Hepatocyte (in vitro differentiated cells): ENCODE measurements at regions not wholly inside any gene's neighbourhood (a gene's known extent, or its start where the extent isn't known, plus 50 kb on each side); places are given as distances from the start of the nearest gene placed in this dataset.

Source experiments
- DNase-seq: peaks from one replicate; pipeline ENCODE4 v3.0.0-alpha.2; 2016; ENCODE audit warnings: low spot score
- H2AFZ ChIP-seq: fragments of 200-600 bp; sonication (generic); 2 replicates; pipeline ENCODE4 v1.6.0; 2016; ENCODE audit warnings: antibody characterized with exemption, mild to moderate bottlenecking
- H3K27ac ChIP-seq: fragments of 200-600 bp; sonication (generic); 2 replicates; pipeline ENCODE4 v1.5.1; 2016; ENCODE audit warnings: mild to moderate bottlenecking
- H3K27me3 ChIP-seq: fragments of 200-600 bp; sonication (generic); 2 replicates; pipeline ENCODE4 v1.6.1; 2016
- H3K36me3 ChIP-seq: fragments of 200-600 bp; sonication (generic); replicated peaks from 2 replicates; pipeline ENCODE4 v1.5.1; 2016; ENCODE audit warnings: low read depth; ENCODE audit not compliant: insufficient read depth
- H3K4me1 ChIP-seq: fragments of 200-600 bp; sonication (generic); 2 replicates; pipeline ENCODE4 v1.5.1; 2016; ENCODE audit warnings: mild to moderate bottlenecking, moderate library complexity; ENCODE audit not compliant: insufficient read depth
- H3K4me2 ChIP-seq: fragments of 200-600 bp; sonication (generic); 2 replicates; pipeline ENCODE4 v1.6.0; 2016
- H3K4me3 ChIP-seq: fragments of 200-600 bp; sonication (generic); 2 replicates; pipeline ENCODE4 v1.5.1; 2016; ENCODE audit warnings: mild to moderate bottlenecking
- H3K79me2 ChIP-seq: fragments of 200-600 bp; sonication (generic); 2 replicates; pipeline ENCODE4 v1.6.0; 2017; ENCODE audit warnings: mild to moderate bottlenecking
- H3K9me2 ChIP-seq: fragments of 200-600 bp; sonication (generic); replicated peaks from 2 replicates; pipeline ENCODE4 v1.6.0; 2017; ENCODE audit warnings: mild to moderate bottlenecking; ENCODE audit not compliant: insufficient read depth
- H3K9me3 ChIP-seq: fragments of 200-600 bp; sonication (generic); 2 replicates; pipeline ENCODE4 v1.5.1; 2016; ENCODE audit warnings: low read depth, mild to moderate bottlenecking
- H4K20me1 ChIP-seq: fragments of 200-600 bp; sonication (generic); 2 replicates; pipeline ENCODE4 v1.6.0; 2016; ENCODE audit warnings: mild to moderate bottlenecking; ENCODE audit not compliant: insufficient read depth, poor library complexity, severe bottlenecking
- CTCF ChIP-seq: fragments of 200-600 bp; sonication (generic); IDR thresholded peaks from 2 replicates; pipeline ENCODE4 v1.5.1; 2016; ENCODE audit warnings: antibody characterized with exemption, mild to moderate bottlenecking; ENCODE audit not compliant: poor library complexity
- EZH2 ChIP-seq: fragments of 200-600 bp; sonication (generic); IDR thresholded peaks from 2 replicates; pipeline ENCODE4 v1.6.1; 2016; ENCODE audit warnings: antibody characterized with exemption, mild to moderate bottlenecking, borderline replicate concordance
- EZH2phosphoT487 ChIP-seq: fragments of 200-600 bp; sonication (generic); IDR thresholded peaks from one replicate; pipeline ENCODE4 v1.6.1; 2018; ENCODE audit warnings: antibody characterized with exemption, mild to moderate bottlenecking, low read depth, moderate library complexity; ENCODE audit not compliant: unreplicated experiment, severe bottlenecking
- WGBS: methylation state at CpG from one replicate; pipeline ENCODE4 v1.1.6; 2016; ENCODE audit warnings: low lambda C conversion rate; ENCODE audit errors: missing lambda C conversion rate; 5-methylcytosine and 5-hydroxymethylcytosine counted together

- no peaks in the 10 kb centered on the region for H4K20me1 ChIP-seq
- H3K4me3 ChIP-seq, result no peak overlapping the region
- DNase-seq, result no peak
- peaks cover 5% of the 10 kb centered on the region for H3K4me1 ChIP-seq
- no peaks in the 10 kb centered on the region for H3K36me3 ChIP-seq
- TF ChIP-seq EZH2 (no peak), EZH2phosphoT487 (no peak), CTCF (no peak)
- no peaks in the 10 kb centered on the region for H3K9me2 ChIP-seq
- H3K9me3 ChIP-seq, result no peaks in the 10 kb centered on the region
- H3K27ac ChIP-seq, result no peak overlapping the region
- no peak overlapping the region for H2AFZ ChIP-seq
- WGBS, result 76% methylated on average over 4 of the region's 4 CpGs
- no peaks in the 10 kb centered on the region for H3K27me3 ChIP-seq
- no peak overlapping the region for H3K4me2 ChIP-seq
- no peaks in the 10 kb centered on the region for H3K79me2 ChIP-seq
These were observed 296.4 kb downstream of the FOXG1 start for GRCh38 chr14:29062976-29063375.

GRCh38 chr14:29064305-29064900, 297.8 kb downstream of the FOXG1 start:
- Histone ChIP-seq H3K9me2 (no peaks in the 10 kb centered on the region), H3K36me3 (no peaks in the 10 kb centered on the region), H4K20me1 (no peaks in the 10 kb centered on the region), H3K4me3 (no peak overlapping the region), H3K27ac (no peak overlapping the region), H3K27me3 (no peaks in the 10 kb centered on the region), H3K79me2 (no peaks in the 10 kb centered on the region), H2AFZ (no peak overlapping the region), H3K4me2 (no peak overlapping the region), H3K9me3 (no peaks in the 10 kb centered on the region), H3K4me1 (peaks cover 5% of the 10 kb centered on the region)
- WGBS, result 50% methylated on average over 3 of the region's 3 CpGs
- peak; percentile 39 for DNase-seq
- TF ChIP-seq EZH2phosphoT487 (no peak), CTCF (no peak), EZH2 (no peak)

GRCh38 chr14:29069228-29069627, 302.6 kb downstream of the FOXG1 start:
- peaks cover 5% of the 10 kb centered on the region for H3K4me1 ChIP-seq
- no peak overlapping the region for H2AFZ ChIP-seq
- H3K36me3 ChIP-seq, result no peaks in the 10 kb centered on the region
- TF ChIP-seq CTCF (no peak), EZH2phosphoT487 (no peak), EZH2 (no peak)
- H3K9me2 ChIP-seq, result no peaks in the 10 kb centered on the region
- DNase-seq, result no peak
- H3K27ac ChIP-seq, result no peak overlapping the region
- no peak overlapping the region for H3K4me2 ChIP-seq
- 75% methylated on average over 1 of the region's 1 CpG for WGBS
- no peaks in the 10 kb centered on the region for H3K27me3 ChIP-seq
- H3K4me3 ChIP-seq, result no peak overlapping the region
- H3K9me3 ChIP-seq, result no peaks in the 10 kb centered on the region
- H3K79me2 ChIP-seq, result no peaks in the 10 kb centered on the region
- no peaks in the 10 kb centered on the region for H4K20me1 ChIP-seq

GRCh38 chr14:29075761-29076160, 309.2 kb downstream of the FOXG1 start:
- Histone ChIP-seq H3K36me3 (no peaks in the 10 kb centered on the region), H3K27me3 (no peaks in the 10 kb centered on the region), H3K9me2 (no peaks in the 10 kb centered on the region), H3K4me3 (no peak overlapping the region), H3K4me2 (no peak overlapping the region), H3K9me3 (no peaks in the 10 kb centered on the region), H3K27ac (no peak overlapping the region), H2AFZ (no peak overlapping the region), H4K20me1 (no peaks in the 10 kb centered on the region), H3K4me1 (no peaks in the 10 kb centered on the region), H3K79me2 (no peaks in the 10 kb centered on the region)
- no peak for DNase-seq
- TF ChIP-seq EZH2phosphoT487 (no peak), EZH2 (no peak), CTCF (no peak)
